NB4 (cell line): ENCODE measurements at regions not wholly inside any gene's neighbourhood (a gene's known extent, or its start where the extent isn't known, plus 50 kb on each side); places are given as distances from the start of the nearest gene placed in this dataset.

Experiments used
- DNase-seq: peaks from one replicate; pipeline ENCODE4 v3.0.0; 2010; ENCODE audit warnings: low read depth
- H3K4me3 ChIP-seq: one replicate; pipeline ENCODE4 v1.5.1; 2011; ENCODE audit warnings: mild to moderate bottlenecking, low read depth, low read length, moderate library complexity
- MYC ChIP-seq: IDR thresholded peaks from 2 replicates; pipeline ENCODE4 v1.6.1; 2011; ENCODE audit warnings: low read depth, low read length
- POLR2A ChIP-seq: IDR thresholded peaks from 2 replicates; pipeline ENCODE4 v1.6.1; 2011; ENCODE audit warnings: mild to moderate bottlenecking; ENCODE audit not compliant: insufficient read length; ENCODE audit errors: extremely low read depth
- TF ChIP-seq, protein P1 (sequence below): IDR thresholded peaks from 2 replicates; pipeline ENCODE4 v1.6.1; 2011; ENCODE audit warnings: low read depth, low read length
- TF ChIP-seq, protein P2 (sequence below): IDR thresholded peaks from one replicate; pipeline ENCODE4 v1.5.1; 2012; ENCODE audit warnings: low read depth, low read length

DNA sequence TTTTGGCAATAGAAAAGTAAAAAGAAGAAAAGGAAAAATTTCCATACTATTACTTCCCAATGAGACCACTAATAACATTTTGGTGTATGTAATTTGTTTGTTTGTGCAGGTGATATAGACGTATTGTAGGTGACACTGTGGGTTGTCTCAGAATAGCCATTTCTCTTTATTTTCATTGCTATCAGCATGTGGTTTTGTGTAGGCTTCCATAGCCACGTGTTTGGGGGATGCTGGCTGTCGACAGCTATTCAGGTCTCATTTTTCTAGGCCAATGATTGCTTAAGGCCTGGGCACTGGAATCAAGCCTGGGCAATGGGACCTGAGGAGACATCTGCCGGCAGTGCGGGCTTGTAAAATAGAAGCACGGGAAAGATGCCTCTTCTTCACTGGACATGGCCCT lies 71.0 kb upstream of the KCTD1 start:
- no peak overlapping the region for H3K4me3 ChIP-seq

DNA sequence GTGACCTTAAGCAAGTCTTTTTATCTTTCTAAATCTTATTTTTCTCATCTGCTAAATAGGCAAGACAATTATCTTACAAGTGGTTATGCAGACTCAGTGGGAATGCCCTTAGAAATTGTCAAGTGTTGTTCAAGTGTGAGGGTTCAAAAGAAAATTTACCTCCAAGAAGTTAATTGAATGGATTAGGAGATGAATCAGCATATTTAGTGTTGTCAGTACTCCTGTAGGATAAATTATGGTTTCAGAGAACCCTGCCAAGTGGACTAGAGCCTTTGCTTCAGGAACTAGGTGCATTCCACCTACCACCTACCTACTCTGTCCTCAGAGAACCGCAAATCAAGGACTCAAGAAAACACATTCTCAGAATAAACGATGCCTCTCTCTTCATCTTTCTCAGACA lies 69.8 kb upstream of the KCTD1 start:
- TF ChIP-seq POLR2A: no peak
- TF ChIP-seq, protein P1, sequence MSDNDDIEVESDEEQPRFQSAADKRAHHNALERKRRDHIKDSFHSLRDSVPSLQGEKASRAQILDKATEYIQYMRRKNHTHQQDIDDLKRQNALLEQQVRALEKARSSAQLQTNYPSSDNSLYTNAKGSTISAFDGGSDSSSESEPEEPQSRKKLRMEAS: no peak
- TF ChIP-seq, protein P2, sequence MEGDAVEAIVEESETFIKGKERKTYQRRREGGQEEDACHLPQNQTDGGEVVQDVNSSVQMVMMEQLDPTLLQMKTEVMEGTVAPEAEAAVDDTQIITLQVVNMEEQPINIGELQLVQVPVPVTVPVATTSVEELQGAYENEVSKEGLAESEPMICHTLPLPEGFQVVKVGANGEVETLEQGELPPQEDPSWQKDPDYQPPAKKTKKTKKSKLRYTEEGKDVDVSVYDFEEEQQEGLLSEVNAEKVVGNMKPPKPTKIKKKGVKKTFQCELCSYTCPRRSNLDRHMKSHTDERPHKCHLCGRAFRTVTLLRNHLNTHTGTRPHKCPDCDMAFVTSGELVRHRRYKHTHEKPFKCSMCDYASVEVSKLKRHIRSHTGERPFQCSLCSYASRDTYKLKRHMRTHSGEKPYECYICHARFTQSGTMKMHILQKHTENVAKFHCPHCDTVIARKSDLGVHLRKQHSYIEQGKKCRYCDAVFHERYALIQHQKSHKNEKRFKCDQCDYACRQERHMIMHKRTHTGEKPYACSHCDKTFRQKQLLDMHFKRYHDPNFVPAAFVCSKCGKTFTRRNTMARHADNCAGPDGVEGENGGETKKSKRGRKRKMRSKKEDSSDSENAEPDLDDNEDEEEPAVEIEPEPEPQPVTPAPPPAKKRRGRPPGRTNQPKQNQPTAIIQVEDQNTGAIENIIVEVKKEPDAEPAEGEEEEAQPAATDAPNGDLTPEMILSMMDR: no peak
- TF ChIP-seq MYC: no peak
- H3K4me3 ChIP-seq: no peak overlapping the region
- no peak for DNase-seq

More for the DNA sequence above, 71.0 kb upstream of the KCTD1 start:
- no peak for DNase-seq
- TF ChIP-seq, protein P2: no peak
- no peak for TF ChIP-seq MYC

DNA sequence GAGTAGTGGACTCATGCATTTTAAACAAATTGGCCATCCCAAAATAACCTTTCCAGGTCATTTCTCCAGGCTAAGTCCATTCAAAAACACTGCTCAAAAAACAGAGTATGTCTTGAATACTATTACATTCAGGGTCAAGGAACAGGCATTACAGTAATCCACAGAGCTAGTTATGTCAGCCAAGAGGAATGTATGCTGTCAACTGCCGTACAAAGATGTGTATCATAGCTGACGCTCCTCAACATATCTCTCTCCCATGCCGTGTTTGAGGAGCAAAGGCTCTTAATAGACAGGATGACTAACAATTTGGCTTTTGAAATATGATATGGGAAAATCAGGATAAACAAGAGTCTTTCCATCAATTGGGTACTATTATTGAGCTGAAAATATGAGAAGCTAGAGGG lies 68.8 kb upstream of the KCTD1 start:
- no peak for TF ChIP-seq POLR2A
- H3K4me3 ChIP-seq: no peak overlapping the region
- no peak for DNase-seq

DNA sequence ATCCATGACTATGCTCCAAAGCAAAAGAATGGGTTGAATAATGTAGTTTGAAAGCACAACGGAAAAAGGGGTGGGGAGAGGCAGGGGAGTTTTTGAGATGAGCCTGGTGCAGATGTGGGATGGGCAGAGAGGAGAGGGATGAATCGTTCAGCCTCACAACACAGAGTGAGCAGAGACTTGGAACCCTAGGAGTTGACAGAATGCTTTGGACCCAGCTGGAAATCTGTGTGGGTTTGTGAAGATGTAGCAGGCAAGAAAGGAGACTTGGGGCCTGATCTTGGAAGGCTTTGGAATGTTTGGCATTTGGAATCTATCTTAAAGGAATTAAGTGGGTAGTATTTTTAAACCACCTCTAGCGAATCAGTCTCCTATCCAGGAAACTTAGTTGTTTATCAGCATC lies 66.0 kb upstream of the KCTD1 start:
- no peak for DNase-seq
- H3K4me3 ChIP-seq: no peak overlapping the region
- TF ChIP-seq, protein P2: no peak
- TF ChIP-seq MYC: no peak
